T-cell (primary cell): ENCODE measurements at regions not wholly inside any gene's neighbourhood (a gene's known extent, or its start where the extent isn't known, plus 50 kb on each side); places are given as distances from the start of the nearest gene placed in this dataset.
"Not testable (repeated sequence)": the region's sequence is repeated elsewhere in the genome, so short reads cannot be mapped to it uniquely, and the experiment has no call there.

Experiments
- ATAC-seq, 4 experiments: fragments of 200-7000 bp in 3 of 4; fragments of 150-1000 bp in 1 of 4; cut with Tn5 transposase; replicated peaks in 1 of 4; 1 replicate in 3 of 4; 2 replicates in 1 of 4; pipeline ENCODE4 v1.10.0; 2021; ENCODE audit warnings: moderate library complexity in 3 of 4, mild to moderate bottlenecking in 2 of 4, moderate number of reproducible peaks in 1 of 4
- CTCF ChIA-PET, 2 donors: fragments of 300-600 bp; sonication (Branson Sonifier 250); formaldehyde crosslinking; loops; one replicate each; lab custom pipeline; 2022; ENCODE audit warnings: antibody characterized with exemption in 2 of 2; lab: Charles Lee
- POLR2A ChIA-PET, 2 donors: fragments of 300-600 bp; sonication (Branson Sonifier 250); formaldehyde crosslinking; loops; one replicate each; lab custom pipeline; 2022; ENCODE audit warnings: antibody characterized with exemption in 2 of 2; lab: Charles Lee
- DNase-seq, 35 experiments: peaks; one replicate each; pipeline versions ENCODE4 v3.0.0 to v3.0.0-alpha.2; 2013 to 2023
- H3K27ac ChIP-seq: one replicate; pipeline ENCODE4 v1.5.1; 2013; ENCODE audit warnings: low read length
- H3K27me3 ChIP-seq, 2 experiments: replicated peaks in 1 of 2; 1 replicate in 1 of 2; 2 replicates in 1 of 2; pipeline versions ENCODE4 v1.6.1 to v1.7.0; 2013; ENCODE audit warnings: low read length in 1 of 2, mixed read lengths in 1 of 2; ENCODE audit not compliant: control insufficient read depth in 2 of 2, insufficient read depth in 2 of 2; ENCODE audit errors: extremely low read depth in 1 of 2
- H3K36me3 ChIP-seq, 2 donors: 1 replicate in 1 of 2; 2 replicates in 1 of 2; pipeline versions ENCODE4 v1.6.1 to v1.7.0; 2013; ENCODE audit warnings: low read length in 1 of 2; ENCODE audit not compliant: control insufficient read depth in 2 of 2, insufficient read depth in 1 of 2; ENCODE audit errors: extremely low read depth in 1 of 2
- H3K4me1 ChIP-seq, 2 experiments: 1 replicate in 1 of 2; 2 replicates in 1 of 2; pipeline versions ENCODE4 v1.6.1 to v1.7.0; 2013; ENCODE audit warnings: low read length in 2 of 2, mixed read lengths in 1 of 2; ENCODE audit not compliant: insufficient read depth in 2 of 2, control insufficient read depth in 1 of 2; ENCODE audit errors: extremely low read depth in 1 of 2
- H3K4me3 ChIP-seq, 2 donors: 1 replicate in 1 of 2; 2 replicates in 1 of 2; pipeline versions ENCODE4 v1.5.1 to v1.7.0; 2013; ENCODE audit warnings: mild to moderate bottlenecking in 2 of 2, low read length in 1 of 2, moderate library complexity in 1 of 2; ENCODE audit not compliant: control insufficient read depth in 1 of 2; ENCODE audit errors: extremely low read depth in 1 of 2
- H3K9me3 ChIP-seq: 2 replicates; pipeline ENCODE4 v1.7.0; 2013
- H3K27ac Mint-ChIP-seq, 2 donors: one replicate each; pipeline ENCODE4 v1.8.0; 2020 to 2021; ENCODE audit warnings: mild to moderate bottlenecking in 2 of 2, mixed read lengths in 2 of 2
- H3K27me3 Mint-ChIP-seq, 2 donors: one replicate each; pipeline ENCODE4 v1.8.0; 2021 to 2022; ENCODE audit warnings: mixed read lengths in 2 of 2
- H3K36me3 Mint-ChIP-seq: one replicate; pipeline ENCODE4 v1.8.0; 2021; ENCODE audit warnings: mixed read lengths
- H3K4me1 Mint-ChIP-seq, 3 donors: one replicate each; pipeline ENCODE4 v1.8.0; 2020 to 2022; ENCODE audit warnings: mixed read lengths in 3 of 3, mild to moderate bottlenecking in 1 of 3
- H3K4me3 Mint-ChIP-seq, 3 donors: one replicate each; pipeline ENCODE4 v1.8.0; 2020 to 2022; ENCODE audit warnings: mild to moderate bottlenecking in 3 of 3, mixed read lengths in 3 of 3, moderate library complexity in 3 of 3
- H3K9me3 Mint-ChIP-seq, 3 donors: one replicate each; pipeline ENCODE4 v1.8.0; 2020 to 2022; ENCODE audit warnings: mixed read lengths in 3 of 3
- WGBS: methylation state at CpG from one replicate; pipeline ENCODE4 v1.1.5; 2013; ENCODE audit warnings: missing lambda C conversion rate; ENCODE audit not compliant: insufficient coverage; 5-methylcytosine and 5-hydroxymethylcytosine counted together

DNA sequence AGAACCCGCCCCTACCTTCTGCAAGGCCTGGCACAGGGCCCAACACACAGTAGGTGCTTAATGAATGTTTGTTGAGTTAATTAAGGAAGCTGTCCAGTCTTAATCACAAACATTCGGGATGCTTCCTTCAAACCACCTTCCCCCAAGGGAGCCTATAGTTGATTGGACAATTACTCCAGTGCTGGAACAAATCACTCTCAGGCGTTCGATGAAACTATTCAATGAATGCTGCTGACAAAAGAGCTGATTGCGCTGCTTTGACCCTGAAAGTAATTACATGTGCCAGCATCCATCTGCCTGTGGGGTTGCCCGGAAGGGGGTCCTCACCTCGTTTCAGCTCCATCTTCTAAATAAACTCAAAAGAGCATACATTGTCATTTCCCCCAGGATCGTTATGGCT lies 112.0 kb upstream of the SRSF6 start:
- ChIA-PET CTCF (no interaction called here), POLR2A (no interaction called here)
- H3K27me3 Mint-ChIP-seq, result peaks cover 19 to 40% of the 10 kb centered on the region in 2 donors
- H3K27ac ChIP-seq, result no peak overlapping the region
- no peak overlapping the region for H3K27ac Mint-ChIP-seq
- H3K4me1 ChIP-seq, result no peaks in the 10 kb centered on the region
- H3K36me3 Mint-ChIP-seq, result no peaks in the 10 kb centered on the region
- H3K4me1 Mint-ChIP-seq, result no peaks in the 10 kb centered on the region
- H3K27me3 ChIP-seq, result peaks cover 0 to 24% of the 10 kb centered on the region in 2 experiments
- H3K4me3 ChIP-seq, result no peak overlapping the region
- DNase-seq (no peak), ATAC-seq (no peak)
- WGBS, result 84% methylated on average over 4 of the region's 8 CpGs
- no peaks in the 10 kb centered on the region for H3K9me3 ChIP-seq
- H3K9me3 Mint-ChIP-seq, result peaks cover 10 to 15% (median 13%) of the 10 kb centered on the region in 3 donors
- no peaks in the 10 kb centered on the region for H3K36me3 ChIP-seq
- H3K4me3 Mint-ChIP-seq, result no peak overlapping the region

DNA sequence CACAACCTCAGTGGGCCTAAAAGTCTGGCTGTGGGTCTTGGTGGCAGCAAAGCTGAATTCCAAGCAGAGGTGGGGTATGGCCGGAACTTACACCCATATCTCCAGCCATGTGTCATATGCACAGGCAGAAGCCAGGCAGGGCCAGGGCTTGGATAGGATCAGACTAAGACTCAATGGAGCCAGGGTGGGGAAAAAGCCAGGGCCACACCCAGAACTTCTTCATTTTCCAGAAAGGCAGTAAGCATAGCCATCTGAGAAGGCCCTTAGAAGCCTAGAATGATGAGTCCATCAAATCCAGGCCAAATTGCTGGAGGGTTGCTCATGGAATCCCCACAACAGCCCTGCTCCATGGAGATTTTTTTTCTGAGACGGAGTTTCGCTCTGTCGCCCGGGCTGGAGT lies 116.2 kb upstream of the SRSF6 start:
- peaks cover 10 to 19% (median 13%) of the 10 kb centered on the region in 3 donors for H3K9me3 Mint-ChIP-seq
- H3K27ac Mint-ChIP-seq, result no peak overlapping the region
- H3K36me3 ChIP-seq, result no peaks in the 10 kb centered on the region
- no peaks in the 10 kb centered on the region for H3K36me3 Mint-ChIP-seq
- no peaks in the 10 kb centered on the region for H3K4me1 ChIP-seq
- H3K9me3 ChIP-seq, result no peaks in the 10 kb centered on the region
- H3K27me3 ChIP-seq, result peaks cover 0 to 8% of the 10 kb centered on the region in 2 experiments
- ATAC-seq, result no peak
- no peak overlapping the region for H3K27ac ChIP-seq
- no peaks in the 10 kb centered on the region for H3K4me1 Mint-ChIP-seq
- WGBS, result no CpG with 5 or more reads among the region's 5 CpGs
- no peak overlapping the region for H3K4me3 ChIP-seq
- no peak overlapping the region for H3K4me3 Mint-ChIP-seq
- DNase-seq, result no peak
- CTCF ChIA-PET, result no interaction called here
- peaks cover 4 to 19% of the 10 kb centered on the region in 2 donors for H3K27me3 Mint-ChIP-seq
- POLR2A ChIA-PET, result no interaction called here

DNA sequence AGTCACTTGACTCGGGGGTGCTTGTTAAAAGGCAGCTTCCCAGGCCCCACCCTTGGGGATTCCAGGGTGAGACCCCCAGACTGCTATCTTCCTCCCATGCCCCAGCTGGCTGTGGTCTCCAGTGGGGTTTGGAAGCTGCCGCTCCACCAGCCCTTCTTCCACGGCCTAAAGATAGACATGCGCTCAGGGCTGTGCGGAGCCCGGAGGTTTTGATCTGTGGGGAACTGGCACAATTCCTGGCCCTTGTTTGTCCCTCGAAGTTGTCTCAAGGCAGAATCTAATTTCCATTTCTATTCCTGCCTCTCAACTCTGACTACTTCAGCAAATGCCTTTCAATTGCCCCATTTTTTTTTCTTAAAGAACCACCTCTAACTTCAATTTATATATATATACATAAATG lies 120.7 kb upstream of the SRSF6 start:
- Mint-ChIP-seq H3K36me3 (no peaks in the 10 kb centered on the region), H3K27me3 (no peaks in the 10 kb centered on the region), H3K27ac (no peak overlapping the region), H3K4me1 (no peaks in the 10 kb centered on the region), H3K9me3 (peaks cover 14 to 28% (median 25%) of the 10 kb centered on the region in 3 donors), H3K4me3 (no peak overlapping the region)
- DNase-seq (no peak), ATAC-seq (no peak)
- WGBS, result 85% methylated on average over 4 of the region's 7 CpGs
- ChIA-PET CTCF (no interaction called here), POLR2A (no interaction called here)
- H3K4me1 ChIP-seq, result no peaks in the 10 kb centered on the region
- no peak overlapping the region for H3K27ac ChIP-seq
- no peak overlapping the region for H3K4me3 ChIP-seq
- H3K36me3 ChIP-seq, result no peaks in the 10 kb centered on the region
- no peaks in the 10 kb centered on the region for H3K9me3 ChIP-seq
- no peaks in the 10 kb centered on the region for H3K27me3 ChIP-seq

DNA sequence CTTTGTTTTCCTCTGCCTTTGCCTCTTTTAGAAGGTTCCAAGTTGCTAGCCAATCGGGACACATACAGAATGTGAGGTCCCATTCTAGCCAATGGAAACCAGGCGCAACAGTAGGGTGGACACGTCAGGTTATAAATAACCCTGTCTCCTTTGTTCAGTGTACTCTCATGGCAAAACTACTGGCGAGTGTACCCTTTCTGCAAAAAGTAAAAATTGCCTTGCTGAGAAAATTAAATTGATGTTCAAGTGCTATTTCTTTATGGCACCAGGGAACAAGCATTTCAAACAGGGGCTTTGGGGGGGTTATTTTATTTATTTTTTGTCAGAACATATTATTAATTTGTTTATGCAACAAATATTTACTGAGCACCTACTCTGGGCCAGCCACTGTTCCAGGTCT lies 123.6 kb upstream of the SRSF6 start:
- no peak for DNase-seq
- no peak for ATAC-seq
- CTCF ChIA-PET, result no interaction called here
- Histone ChIP-seq H3K4me3 (no peak overlapping the region), H3K27me3 (peaks cover 0 to 3% of the 10 kb centered on the region in 2 experiments), H3K27ac (no peak overlapping the region), H3K4me1 (no peaks in the 10 kb centered on the region), H3K36me3 (no peaks in the 10 kb centered on the region), H3K9me3 (no peaks in the 10 kb centered on the region)
- POLR2A ChIA-PET, result no interaction called here
- Mint-ChIP-seq H3K36me3 (no peaks in the 10 kb centered on the region), H3K9me3 (peaks cover 14 to 28% (median 23%) of the 10 kb centered on the region in 3 donors), H3K4me1 (no peaks in the 10 kb centered on the region), H3K27ac (no peak overlapping the region), H3K4me3 (no peak overlapping the region), H3K27me3 (no peaks in the 10 kb centered on the region)
- 84% methylated on average over 4 of the region's 4 CpGs for WGBS

DNA sequence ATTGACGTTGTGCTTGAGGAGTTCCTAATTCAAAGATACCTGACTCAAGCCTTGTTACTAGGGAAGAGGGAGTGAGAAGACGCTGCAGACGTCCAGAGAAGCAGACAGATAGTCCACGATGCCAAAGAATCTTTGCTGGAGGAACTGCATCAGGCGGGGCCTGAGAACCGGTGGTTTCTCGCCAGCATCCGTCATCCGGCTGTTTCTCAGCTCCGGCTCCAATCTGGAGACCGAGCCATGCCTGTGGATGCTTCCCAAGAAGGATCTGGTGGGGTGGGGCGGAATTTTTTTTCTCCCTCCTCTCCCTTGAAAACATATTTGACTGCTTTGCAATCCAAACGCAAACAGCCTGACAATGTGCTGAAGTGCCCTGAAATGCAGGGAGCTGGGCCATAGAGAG lies 125.8 kb upstream of the SRSF6 start:
- ChIA-PET CTCF (no interaction called here), POLR2A (no interaction called here)
- Mint-ChIP-seq H3K4me3 (no peak overlapping the region), H3K36me3 (no peaks in the 10 kb centered on the region), H3K27me3 (no peaks in the 10 kb centered on the region), H3K27ac (no peak overlapping the region), H3K4me1 (no peaks in the 10 kb centered on the region), H3K9me3 (peaks cover 14 to 28% (median 23%) of the 10 kb centered on the region in 3 donors)
- H3K27ac ChIP-seq, result no peak overlapping the region
- H3K27me3 ChIP-seq, result peaks cover 0 to 3% of the 10 kb centered on the region in 2 experiments
- no peaks in the 10 kb centered on the region for H3K9me3 ChIP-seq
- whole genome bisulfite sequencing, result 80% methylated on average over 4 of the region's 13 CpGs
- DNase-seq (no peak), ATAC-seq (no peak)
- H3K36me3 ChIP-seq, result no peaks in the 10 kb centered on the region
- no peak overlapping the region for H3K4me3 ChIP-seq
- H3K4me1 ChIP-seq, result no peaks in the 10 kb centered on the region

DNA sequence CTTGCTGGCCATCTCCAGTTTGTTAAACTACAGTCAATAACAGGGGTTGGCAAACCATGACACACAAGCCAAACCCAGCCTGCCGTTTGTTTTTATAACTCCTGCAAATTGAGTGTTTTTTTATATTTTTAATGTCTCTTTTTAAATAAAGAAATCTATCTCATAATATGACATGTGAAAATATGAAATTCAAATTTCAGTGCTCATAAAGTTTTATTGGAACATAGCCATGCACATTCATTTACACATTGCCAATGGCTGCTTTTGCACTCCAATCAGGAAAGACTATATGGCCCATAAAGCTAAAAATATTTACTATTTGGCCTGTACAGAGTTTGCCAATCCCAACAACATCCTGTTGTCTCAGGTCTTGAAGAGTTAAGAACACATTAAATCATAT lies 129.0 kb upstream of the SRSF6 start:
- POLR2A ChIA-PET, result no interaction called here
- no CpG with 5 or more reads among the region's 1 CpG for WGBS
- Mint-ChIP-seq H3K9me3 (peaks cover 3 to 9% (median 5%) of the 10 kb centered on the region in 3 donors), H3K27ac (no peak overlapping the region), H3K27me3 (peaks cover 11 to 19% of the 10 kb centered on the region in 2 donors), H3K36me3 (no peaks in the 10 kb centered on the region), H3K4me1 (no peaks in the 10 kb centered on the region), H3K4me3 (no peak overlapping the region)
- no peak overlapping the region for H3K4me3 ChIP-seq
- no peaks in the 10 kb centered on the region for H3K9me3 ChIP-seq
- no peak for DNase-seq
- peaks cover 0 to 12% of the 10 kb centered on the region in 2 experiments for H3K27me3 ChIP-seq
- H3K36me3 ChIP-seq, result no peaks in the 10 kb centered on the region
- ATAC-seq, result no peak
- no peak overlapping the region for H3K27ac ChIP-seq
- H3K4me1 ChIP-seq, result no peaks in the 10 kb centered on the region
- CTCF ChIA-PET, result no interaction called here

DNA sequence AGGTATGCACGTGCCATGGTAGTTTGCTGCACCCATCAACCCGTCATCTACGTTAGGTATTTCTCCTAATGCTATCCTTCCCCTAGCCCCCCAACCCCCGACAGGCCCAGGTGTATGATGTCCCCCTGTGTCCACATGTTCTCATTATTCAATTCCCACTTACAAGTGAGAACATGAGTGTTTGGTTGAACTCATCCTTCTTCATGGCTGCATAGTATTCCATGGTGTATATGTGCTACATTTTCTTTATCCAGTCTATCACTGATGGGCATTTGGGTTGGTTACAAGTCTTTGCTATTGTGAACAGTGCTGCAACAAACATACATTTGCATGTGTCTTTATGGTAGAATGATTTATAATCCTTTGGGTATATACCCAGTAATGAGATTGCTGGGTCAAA lies 130.5 kb upstream of the SRSF6 start:
- H3K36me3 Mint-ChIP-seq, POLR2A ChIA-PET, H3K4me3 ChIP-seq, H3K9me3 ChIP-seq, H3K9me3 Mint-ChIP-seq, CTCF ChIA-PET, H3K36me3 ChIP-seq, H3K4me1 Mint-ChIP-seq, H3K4me3 Mint-ChIP-seq, ATAC-seq, H3K27ac ChIP-seq, DNase-seq, H3K4me1 ChIP-seq, H3K27ac Mint-ChIP-seq: not testable (repeated sequence)
- peaks cover 0 to 15% of the 10 kb centered on the region in 2 experiments for H3K27me3 ChIP-seq
- WGBS, result no CpG with 5 or more reads among the region's 4 CpGs
- H3K27me3 Mint-ChIP-seq, result peaks cover 14 to 22% of the 10 kb centered on the region in 2 donors
